ENCODE measurements at regions not wholly inside any gene's neighbourhood (a gene's known extent, or its start where the extent isn't known, plus 50 kb on each side); places are given as distances from the start of the nearest gene placed in this dataset.

DNA sequence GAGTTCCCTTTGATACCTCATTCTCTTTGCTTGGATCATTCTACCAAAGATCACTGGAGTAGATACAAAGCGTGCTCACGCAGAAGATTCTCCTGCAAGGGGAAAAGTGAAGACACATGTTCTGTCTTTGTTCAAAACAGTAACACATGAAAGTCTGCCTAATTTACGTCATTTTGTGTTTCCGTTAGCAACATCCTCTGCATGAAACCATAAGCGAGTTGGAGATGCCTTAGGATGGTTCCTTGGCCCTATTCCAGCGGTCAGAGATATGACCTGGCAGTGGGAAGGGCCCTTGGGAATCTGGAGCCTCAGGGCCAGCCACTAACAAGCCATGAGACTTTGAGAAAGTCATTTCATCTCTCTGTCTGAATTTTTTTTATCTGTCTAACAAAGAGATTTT is 180.9 kb upstream of the TWIST2 start:
- TF ChIP-seq, protein P1, sequence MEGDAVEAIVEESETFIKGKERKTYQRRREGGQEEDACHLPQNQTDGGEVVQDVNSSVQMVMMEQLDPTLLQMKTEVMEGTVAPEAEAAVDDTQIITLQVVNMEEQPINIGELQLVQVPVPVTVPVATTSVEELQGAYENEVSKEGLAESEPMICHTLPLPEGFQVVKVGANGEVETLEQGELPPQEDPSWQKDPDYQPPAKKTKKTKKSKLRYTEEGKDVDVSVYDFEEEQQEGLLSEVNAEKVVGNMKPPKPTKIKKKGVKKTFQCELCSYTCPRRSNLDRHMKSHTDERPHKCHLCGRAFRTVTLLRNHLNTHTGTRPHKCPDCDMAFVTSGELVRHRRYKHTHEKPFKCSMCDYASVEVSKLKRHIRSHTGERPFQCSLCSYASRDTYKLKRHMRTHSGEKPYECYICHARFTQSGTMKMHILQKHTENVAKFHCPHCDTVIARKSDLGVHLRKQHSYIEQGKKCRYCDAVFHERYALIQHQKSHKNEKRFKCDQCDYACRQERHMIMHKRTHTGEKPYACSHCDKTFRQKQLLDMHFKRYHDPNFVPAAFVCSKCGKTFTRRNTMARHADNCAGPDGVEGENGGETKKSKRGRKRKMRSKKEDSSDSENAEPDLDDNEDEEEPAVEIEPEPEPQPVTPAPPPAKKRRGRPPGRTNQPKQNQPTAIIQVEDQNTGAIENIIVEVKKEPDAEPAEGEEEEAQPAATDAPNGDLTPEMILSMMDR (IDR thresholded peaks at IDR 0.05): no peak
- TF ChIP-seq POLR2A (IDR thresholded peaks at IDR 0.05): no peak

All from ovary (tissue), 3 donors.